ENCODE measurements at regions not wholly inside any gene's neighbourhood (a gene's known extent, or its start where the extent isn't known, plus 50 kb on each side); places are given as distances from the start of the nearest gene placed in this dataset.
"Not testable (repeated sequence)": the region's sequence is repeated elsewhere in the genome, so short reads cannot be mapped to it uniquely, and the experiment has no call there.

DNA sequence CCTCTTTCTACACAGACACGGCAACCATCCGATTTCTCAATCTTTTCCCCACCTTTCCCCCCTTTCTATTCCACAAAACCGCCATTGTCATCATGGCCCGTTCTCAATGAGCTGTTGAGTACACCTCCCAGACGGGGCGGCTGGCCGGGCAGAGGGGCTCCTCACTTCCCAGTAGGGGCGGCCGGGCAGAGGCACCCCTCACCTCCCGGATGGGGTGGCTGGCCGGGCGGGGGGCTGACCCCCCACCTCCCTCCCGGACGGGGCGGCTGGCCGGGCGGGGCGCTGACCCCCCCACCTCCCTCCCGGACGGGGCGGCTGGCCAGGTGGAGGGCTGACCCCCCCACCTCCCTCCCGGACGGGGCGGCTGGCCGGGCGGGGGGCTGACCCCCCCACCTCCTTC lies 168.0 kb upstream of the SPRED2 start:
- not testable (repeated sequence) for H3K4me3 Mint-ChIP-seq; H3K4me1 Mint-ChIP-seq; H3K27me3 Mint-ChIP-seq (ENCODE audit: low read depth in 3 of 3); H3K27ac Mint-ChIP-seq; DNase-seq; H3K9me3 Mint-ChIP-seq; H3K36me3 Mint-ChIP-seq

GRCh38 chr2:65599693-65600092 lies 167.3 kb upstream of the SPRED2 start:
- no peak overlapping the region for H3K4me3 Mint-ChIP-seq
- peaks cover 2 to 5% (median 5%) of the 10 kb centered on the region in 3 donors for H3K27me3 Mint-ChIP-seq (ENCODE audit: low read depth in 3 of 3)

DNA sequence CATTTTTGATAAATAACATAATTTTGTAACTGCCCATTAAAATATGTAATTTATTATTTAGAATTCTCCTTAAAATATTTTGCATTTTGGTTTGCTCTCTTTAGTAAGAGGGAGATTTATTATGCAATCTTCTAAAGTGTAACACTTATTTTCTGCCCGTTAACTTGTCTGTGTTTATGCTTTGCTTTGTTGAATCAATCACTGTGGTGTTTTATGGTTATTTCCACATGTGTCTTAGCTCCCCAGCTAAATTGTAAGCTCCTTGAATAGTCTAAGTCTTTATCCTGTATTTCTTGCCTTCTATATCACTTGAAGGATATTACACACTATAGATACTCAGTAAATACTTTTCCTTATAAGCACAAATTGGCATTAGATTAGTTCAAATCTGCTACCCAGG lies 166.6 kb upstream of the SPRED2 start:
- no peaks in the 10 kb centered on the region for H3K9me3 Mint-ChIP-seq
- no peak overlapping the region for H3K27ac Mint-ChIP-seq
- no peaks in the 10 kb centered on the region for H3K36me3 Mint-ChIP-seq

More at GRCh38 chr2:65599693-65600092, 167.3 kb upstream of the SPRED2 start:
- no peaks in the 10 kb centered on the region for H3K9me3 Mint-ChIP-seq
- no peaks in the 10 kb centered on the region for H3K36me3 Mint-ChIP-seq
- DNase-seq, result no peak
- no peak overlapping the region for H3K27ac Mint-ChIP-seq
- no peaks in the 10 kb centered on the region for H3K4me1 Mint-ChIP-seq

DNA sequence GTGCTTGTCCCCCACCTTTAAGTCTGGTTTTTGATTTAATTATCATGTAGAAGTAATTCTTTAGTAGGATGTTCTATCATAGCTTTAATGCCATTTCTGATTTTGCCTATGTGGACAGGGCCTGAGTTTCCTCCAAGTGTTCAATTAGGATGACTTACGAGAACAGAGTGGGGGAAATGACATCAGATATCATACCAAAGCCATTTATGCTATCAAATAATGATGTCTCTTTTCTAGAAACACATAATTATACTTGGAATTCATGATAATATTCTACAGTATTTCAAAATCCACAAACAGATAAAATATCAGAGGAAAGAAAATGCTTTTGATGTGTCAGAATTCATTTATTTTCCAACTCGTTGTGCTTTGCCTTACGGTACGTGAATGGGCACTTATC lies 165.9 kb upstream of the SPRED2 start:
- Mint-ChIP-seq H3K36me3 (no peaks in the 10 kb centered on the region), H3K4me1 (no peaks in the 10 kb centered on the region), H3K27ac (no peak overlapping the region), H3K4me3 (no peak overlapping the region), H3K9me3 (no peaks in the 10 kb centered on the region), H3K27me3 (ENCODE audit: low read depth in 3 of 3) (peaks cover 2 to 5% (median 5%) of the 10 kb centered on the region in 3 donors)
- no peak for DNase-seq

More for the DNA sequence above, 166.6 kb upstream of the SPRED2 start:
- Mint-ChIP-seq H3K4me1 (no peaks in the 10 kb centered on the region), H3K27me3 (ENCODE audit: low read depth in 3 of 3) (peaks cover 2 to 5% (median 5%) of the 10 kb centered on the region in 3 donors), H3K4me3 (no peak overlapping the region)
- no peak for DNase-seq

DNA sequence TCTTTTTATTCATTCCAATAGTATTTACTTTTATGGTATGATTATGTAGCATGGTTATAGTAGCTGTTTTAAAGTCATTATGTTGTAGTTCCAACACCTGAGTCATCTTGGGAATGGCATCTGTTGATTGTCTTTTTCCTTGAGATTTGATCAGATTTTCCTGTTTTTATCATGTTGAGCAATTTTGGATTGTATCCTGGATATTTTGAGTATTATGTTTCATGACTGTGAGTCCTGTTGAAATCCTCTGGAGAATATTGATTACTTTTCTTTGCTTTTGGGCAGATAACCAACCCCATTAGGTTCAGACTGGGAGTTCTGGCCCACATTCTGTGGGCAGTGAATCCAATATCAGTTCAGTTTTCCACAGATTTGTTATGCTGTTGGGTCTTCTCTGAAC lies 163.2 kb upstream of the SPRED2 start:
- Mint-ChIP-seq H3K36me3 (no peaks in the 10 kb centered on the region), H3K27ac (no peak overlapping the region), H3K27me3 (ENCODE audit: low read depth in 3 of 3) (peaks cover 0 to 5% (median 3%) of the 10 kb centered on the region in 3 donors), H3K4me1 (no peaks in the 10 kb centered on the region), H3K9me3 (peaks cover 0 to under 1% (median 0%) of the 10 kb centered on the region in 6 donors), H3K4me3 (no peak overlapping the region)
- DNase-seq, result no peak

- no peak overlapping the region for H3K27ac Mint-ChIP-seq
- H3K27me3 Mint-ChIP-seq (ENCODE audit: low read depth in 3 of 3), result peaks cover 0 to 5% (median 3%) of the 10 kb centered on the region in 3 donors
- no peak overlapping the region for H3K4me3 Mint-ChIP-seq
- peaks cover 0 to 1% (median 0%) of the 10 kb centered on the region in 6 donors for H3K9me3 Mint-ChIP-seq
- H3K4me1 Mint-ChIP-seq, result no peaks in the 10 kb centered on the region
- DNase-seq, result no peak
- no peaks in the 10 kb centered on the region for H3K36me3 Mint-ChIP-seq
These were observed 161.8 kb upstream of the SPRED2 start for GRCh38 chr2:65594150-65594549.

DNA sequence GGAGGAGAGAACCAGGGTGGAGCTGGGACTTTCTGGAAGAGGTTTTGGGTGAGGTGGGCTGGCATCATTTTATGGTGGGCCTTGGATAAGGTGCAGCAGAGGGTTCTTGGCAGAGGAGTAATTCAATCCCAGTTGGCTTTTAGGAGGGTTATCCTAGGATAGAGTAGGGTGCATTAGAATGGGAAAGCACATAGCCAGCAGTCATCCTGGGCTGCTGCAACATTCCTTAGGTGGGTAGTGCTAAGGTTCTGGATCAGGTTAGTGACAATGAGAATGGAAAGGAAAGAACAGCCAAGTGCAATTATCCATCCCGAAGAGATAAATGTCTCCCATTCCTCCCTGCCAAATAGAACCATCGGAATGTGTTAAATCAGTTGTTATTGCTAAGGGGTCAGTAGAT lies 157.3 kb upstream of the SPRED2 start:
- DNase-seq, result no peak
- Mint-ChIP-seq H3K36me3 (no peaks in the 10 kb centered on the region), H3K27ac (no peak overlapping the region), H3K9me3 (peaks cover 0 to 1% (median 0%) of the 10 kb centered on the region in 6 donors), H3K4me3 (no peak overlapping the region), H3K27me3 (ENCODE audit: low read depth in 3 of 3) (peaks cover 0 to 7% (median 0%) of the 10 kb centered on the region in 3 donors), H3K4me1 (no peaks in the 10 kb centered on the region)

DNA sequence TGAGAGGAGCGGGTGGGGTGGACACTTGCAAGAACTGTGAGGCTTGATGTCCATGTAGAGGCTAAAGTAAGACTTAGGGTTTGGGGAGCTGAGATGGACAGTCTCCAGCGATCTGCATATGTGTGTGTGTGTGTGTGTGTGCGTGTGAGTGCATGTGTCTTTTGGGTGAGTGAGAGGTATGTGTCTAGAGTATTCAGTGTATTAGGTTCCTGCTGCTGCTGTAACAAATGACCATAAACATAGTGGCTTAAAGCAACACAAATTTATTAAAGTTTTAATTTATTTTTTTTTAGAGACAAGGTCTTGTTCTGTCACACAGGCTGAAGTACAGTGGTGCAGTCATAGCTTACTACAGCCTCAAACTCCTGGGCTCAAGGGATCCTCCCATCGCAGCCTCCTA lies 155.4 kb upstream of the SPRED2 start:
- no peaks in the 10 kb centered on the region for H3K36me3 Mint-ChIP-seq
- DNase-seq, result no peak
- no peak overlapping the region for H3K27ac Mint-ChIP-seq
- no peaks in the 10 kb centered on the region for H3K4me1 Mint-ChIP-seq
- peaks cover 0 to 13% (median under 1%) of the 10 kb centered on the region in 3 donors for H3K27me3 Mint-ChIP-seq (ENCODE audit: low read depth in 3 of 3)
- no peak overlapping the region for H3K4me3 Mint-ChIP-seq
- peaks cover 0 to 1% (median 0%) of the 10 kb centered on the region in 6 donors for H3K9me3 Mint-ChIP-seq

DNA sequence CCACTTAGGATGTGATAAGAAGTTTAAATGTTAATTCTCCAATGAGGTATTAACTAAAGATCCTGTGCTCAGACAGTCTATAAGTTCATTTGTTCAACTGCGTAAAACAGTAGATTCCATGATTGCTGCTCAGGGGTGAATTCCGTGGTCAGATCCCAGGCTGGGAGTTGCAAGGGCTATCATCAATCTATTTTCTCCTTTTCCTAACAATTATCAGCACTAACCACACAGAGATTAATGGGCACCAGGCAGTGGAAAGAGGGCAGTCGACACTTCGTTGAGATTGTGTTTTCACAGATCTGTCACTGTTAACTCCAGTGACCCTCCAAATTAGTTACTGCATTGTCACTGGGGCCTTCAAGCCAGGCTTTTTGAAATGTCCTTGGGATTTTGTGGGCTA lies 154.1 kb upstream of the SPRED2 start:
- H3K4me3 Mint-ChIP-seq, result no peak overlapping the region
- no peaks in the 10 kb centered on the region for H3K36me3 Mint-ChIP-seq
- H3K9me3 Mint-ChIP-seq, result peaks cover 0 to 1% (median 0%) of the 10 kb centered on the region in 6 donors

GRCh38 chr2:65583061-65583460 lies 150.7 kb upstream of the SPRED2 start:
- no peak for DNase-seq
- peaks cover 2 to 13% (median 5%) of the 10 kb centered on the region in 3 donors for H3K27me3 Mint-ChIP-seq (ENCODE audit: low read depth in 3 of 3)
- H3K27ac Mint-ChIP-seq, result no peak overlapping the region
- no peaks in the 10 kb centered on the region for H3K9me3 Mint-ChIP-seq
- no peak overlapping the region for H3K4me3 Mint-ChIP-seq
- H3K36me3 Mint-ChIP-seq, result no peaks in the 10 kb centered on the region
- H3K4me1 Mint-ChIP-seq, result no peaks in the 10 kb centered on the region

More for the DNA sequence above, 154.1 kb upstream of the SPRED2 start:
- Mint-ChIP-seq H3K27ac (no peak overlapping the region), H3K27me3 (ENCODE audit: low read depth in 3 of 3) (peaks cover 0 to 15% (median 3%) of the 10 kb centered on the region in 3 donors), H3K4me1 (no peaks in the 10 kb centered on the region)
- no peak for DNase-seq

DNA sequence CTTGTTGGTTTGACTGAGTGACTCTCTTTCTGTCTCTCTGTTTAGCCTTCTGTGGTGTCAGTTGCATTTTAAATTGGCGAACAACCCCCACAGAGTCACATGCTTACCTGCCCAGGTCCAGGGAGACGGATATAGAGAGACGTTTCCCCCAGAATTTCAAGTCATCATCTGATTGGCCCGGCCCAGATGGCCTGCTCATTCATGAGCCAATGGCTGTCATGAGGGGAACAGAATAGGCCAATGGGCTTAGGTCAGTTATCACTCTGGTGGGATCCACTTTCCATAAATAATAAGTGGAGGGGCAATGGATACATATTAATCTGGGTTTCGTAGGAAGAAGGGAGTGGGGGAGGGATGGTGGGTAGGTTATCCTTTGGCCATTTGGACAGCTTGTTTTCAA lies 150.0 kb upstream of the SPRED2 start:
- DNase-seq, result no peak
- Mint-ChIP-seq H3K4me1 (no peaks in the 10 kb centered on the region), H3K27ac (no peak overlapping the region), H3K36me3 (peaks cover 0 to 4% (median 0%) of the 10 kb centered on the region in 3 donors), H3K4me3 (no peak overlapping the region), H3K27me3 (ENCODE audit: low read depth in 3 of 3) (peaks cover 2 to 13% (median 5%) of the 10 kb centered on the region in 3 donors), H3K9me3 (no peaks in the 10 kb centered on the region)

- Mint-ChIP-seq H3K4me3 (no peak overlapping the region), H3K4me1 (no peaks in the 10 kb centered on the region), H3K9me3 (no peaks in the 10 kb centered on the region), H3K36me3 (peaks cover 0 to 4% (median 0%) of the 10 kb centered on the region in 3 donors), H3K27me3 (ENCODE audit: low read depth in 3 of 3) (peaks cover 2 to 10% (median 5%) of the 10 kb centered on the region in 3 donors), H3K27ac (no peak overlapping the region)
- no peak for DNase-seq
These were observed 148.4 kb upstream of the SPRED2 start for GRCh38 chr2:65580824-65581223.

GRCh38 chr2:65579506-65580235 lies 147.3 kb upstream of the SPRED2 start:
- Mint-ChIP-seq H3K9me3 (no peaks in the 10 kb centered on the region), H3K36me3 (peaks cover 0 to 4% (median 0%) of the 10 kb centered on the region in 3 donors), H3K27ac (no peak overlapping the region), H3K4me1 (no peaks in the 10 kb centered on the region), H3K4me3 (no peak overlapping the region), H3K27me3 (ENCODE audit: low read depth in 3 of 3) (peaks cover 2 to 10% (median 5%) of the 10 kb centered on the region in 3 donors)
- DNase-seq, result no peak

DNA sequence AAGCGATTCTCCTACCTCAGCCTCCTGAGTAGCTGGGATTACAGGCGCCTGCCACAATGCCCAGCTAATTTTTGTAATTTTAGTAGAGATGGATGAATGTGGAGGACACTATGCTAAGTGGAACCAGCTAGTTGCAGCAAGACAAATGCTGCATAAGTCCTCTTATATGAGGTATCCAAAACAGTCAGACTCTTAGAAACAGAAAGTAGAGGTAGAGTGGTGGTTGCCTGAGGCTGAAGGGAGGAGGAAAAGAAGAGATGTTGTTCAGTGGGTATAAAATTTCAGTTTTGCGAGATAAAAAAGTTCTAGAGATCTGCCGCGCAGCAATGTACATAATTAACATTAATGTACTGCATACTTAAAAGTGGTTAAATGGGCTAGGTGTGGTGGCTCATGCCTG lies 145.3 kb upstream of the SPRED2 start:
- peaks cover 0 to 4% (median 0%) of the 10 kb centered on the region in 3 donors for H3K36me3 Mint-ChIP-seq
- peak overlapping the region in 1 of 6 donors; percentile 10 for H3K27ac Mint-ChIP-seq
- no peak for DNase-seq
- H3K9me3 Mint-ChIP-seq, result no peaks in the 10 kb centered on the region
- peaks cover 2 to 6% (median 3%) of the 10 kb centered on the region in 3 donors for H3K27me3 Mint-ChIP-seq (ENCODE audit: low read depth in 3 of 3)
- peaks cover 2 to 6% of the 10 kb centered on the region in 2 donors for H3K4me1 Mint-ChIP-seq
- no peak overlapping the region for H3K4me3 Mint-ChIP-seq
